Transverse colon (tissue), 4 donors: ENCODE measurements at regions not wholly inside any gene's neighbourhood (a gene's known extent, or its start where the extent isn't known, plus 50 kb on each side); places are given as distances from the start of the nearest gene placed in this dataset.

Source experiments
- DNase-seq: peaks from one replicate; pipeline ENCODE4 v3.0.0-alpha.2; 2019
- H3K27ac ChIP-seq, 4 donors: fragments of 200-600 bp; sonication (generic); 2 replicates each; pipeline ENCODE4 v1.5.1; 2016 to 2018; ENCODE audit warnings: inconsistent platforms in 4 of 4
- H3K27me3 ChIP-seq: fragments of 200-600 bp; sonication (generic); 2 replicates; pipeline ENCODE4 v1.5.1; 2017; ENCODE audit warnings: inconsistent platforms
- H3K36me3 ChIP-seq, 4 donors: fragments of 200-600 bp; sonication (generic); 2 replicates each; pipeline ENCODE4 v1.5.1; 2017 to 2019; ENCODE audit warnings: inconsistent platforms in 4 of 4
- H3K4me1 ChIP-seq, 4 donors: fragments of 200-600 bp; sonication (generic); 2 replicates each; pipeline ENCODE4 v1.5.1; 2017 to 2020; ENCODE audit warnings: inconsistent platforms in 4 of 4
- H3K4me3 ChIP-seq, 4 donors: fragments of 200-600 bp; sonication (generic); 1 replicate in 1 of 4; 2 replicates in 3 of 4; pipeline versions ENCODE4 v1.5.1 to v1.6.1; 2017 to 2019; ENCODE audit warnings: inconsistent platforms in 4 of 4
- H3K9me3 ChIP-seq, 2 donors: fragments of 200-600 bp; sonication (generic); 2 replicates each; pipeline ENCODE4 v1.5.1; 2017 to 2019; ENCODE audit warnings: inconsistent platforms in 2 of 2
- CTCF ChIP-seq, 5 experiments: fragments of 200-600 bp in 3 of 5; fragments of 450-650 bp in 2 of 5; sonication (generic) in 3 of 5; IDR thresholded peaks; 1 replicate in 2 of 5; 2 replicates in 3 of 5; pipeline ENCODE4 v1.5.1; 2016 to 2017; ENCODE audit warnings: antibody characterized with exemption in 5 of 5, inconsistent platforms in 3 of 5, mild to moderate bottlenecking in 2 of 5, moderate library complexity in 1 of 5
- EP300 ChIP-seq: sonication (generic); formaldehyde crosslinking; IDR thresholded peaks from one replicate; pipeline ENCODE4 v1.6.1; 2017; ENCODE audit warnings: antibody characterized with exemption, low read depth
- POLR2A ChIP-seq: fragments of 450-650 bp; IDR thresholded peaks from one replicate; pipeline ENCODE4 v1.6.1; 2016; ENCODE audit warnings: antibody characterized with exemption, mild to moderate bottlenecking, moderate library complexity
- POLR2AphosphoS5 ChIP-seq, 3 donors: sonication (generic); formaldehyde crosslinking; IDR thresholded peaks; one replicate each; pipeline ENCODE4 v1.6.1; 2016; ENCODE audit warnings: antibody characterized with exemption in 3 of 3
- WGBS, 2 donors: methylation state at CpG; one replicate each; pipeline ENCODE4 v1.1.5; 2018; ENCODE audit warnings: low coverage in 1 of 2; 5-methylcytosine and 5-hydroxymethylcytosine counted together
- in situ Hi-C, 4 donors: fragments of 200-750 bp; cut with MboI; loops; one replicate each; pipeline versions ENCODE4 v1.15.0 to v1.15.1; 2017; ENCODE audit warnings: low sequenced_read_pairs in 3 of 4, low pct_ligation_motif_present in 1 of 4, low pct_unique_long_range_greater_than_20kb in 1 of 4
- intact Hi-C: fragments of 100-400 bp; cut with DNase I; formaldehyde crosslinking; loops from one replicate; pipeline ENCODE4 v1.15.1; 2023; ENCODE audit warnings: low total_unique reads

- intact Hi-C loops: no loop called here
- no peak for DNase-seq
- in situ Hi-C loops: no loop called here
- 47 to 49% methylated on average over 3 to 4 of the region's 4 CpGs for WGBS, 2 donors
- no peak for TF ChIP-seq CTCF (IDR thresholded peaks at IDR 0.05)
- TF ChIP-seq EP300: peak; percentile 27
- H3K4me3 ChIP-seq: no peak overlapping the region
- no peaks in the 10 kb centered on the region for H3K4me1 ChIP-seq
- H3K9me3 ChIP-seq: no peaks in the 10 kb centered on the region
- H3K36me3 ChIP-seq: no peaks in the 10 kb centered on the region
- H3K27ac ChIP-seq: no peak overlapping the region
- H3K27me3 ChIP-seq: no peaks in the 10 kb centered on the region
These were observed 88.4 kb upstream of the RGPD4 start for GRCh38 chr2:107738266-107738665.

GRCh38 chr2:107740300-107740699, 86.4 kb upstream of the RGPD4 start:
- in situ Hi-C loops: no loop called here
- 33 to 56% methylated on average over 1 to 2 of the region's 2 CpGs for WGBS, 2 donors
- H3K27me3 ChIP-seq: no peaks in the 10 kb centered on the region
- no peak overlapping the region for H3K4me3 ChIP-seq
- intact Hi-C loops: no loop called here
- no peaks in the 10 kb centered on the region for H3K9me3 ChIP-seq
- H3K36me3 ChIP-seq: no peaks in the 10 kb centered on the region
- H3K27ac ChIP-seq: no peak overlapping the region
- DNase-seq: no peak
- TF ChIP-seq CTCF (IDR thresholded peaks at IDR 0.05) (no peak), EP300 (no peak), POLR2A (no peak), POLR2AphosphoS5 (IDR thresholded peaks at IDR 0.05) (no peak)
- no peaks in the 10 kb centered on the region for H3K4me1 ChIP-seq

- Histone ChIP-seq H3K4me3 (no peak overlapping the region), H3K27ac (no peak overlapping the region), H3K4me1 (no peaks in the 10 kb centered on the region), H3K27me3 (no peaks in the 10 kb centered on the region), H3K9me3 (no peaks in the 10 kb centered on the region), H3K36me3 (no peaks in the 10 kb centered on the region)
- in situ Hi-C loops (no loop called here), intact Hi-C loops (no loop called here)
- DNase-seq: no peak
- TF ChIP-seq POLR2A (no peak), CTCF (IDR thresholded peaks at IDR 0.05) (no peak), EP300 (no peak), POLR2AphosphoS5 (IDR thresholded peaks at IDR 0.05) (no peak)
- 78 to 88% methylated on average over 5 of the region's 5 CpGs for WGBS, 2 donors
These were observed 84.1 kb upstream of the RGPD4 start for GRCh38 chr2:107742460-107743027.

- 77 to 89% methylated on average over 4 to 5 of the region's 5 CpGs for WGBS, 2 donors
- in situ Hi-C loops: no loop called here
- Histone ChIP-seq H3K4me1 (no peaks in the 10 kb centered on the region), H3K27me3 (no peaks in the 10 kb centered on the region), H3K4me3 (no peak overlapping the region), H3K9me3 (no peaks in the 10 kb centered on the region), H3K36me3 (no peaks in the 10 kb centered on the region), H3K27ac (no peak overlapping the region)
- TF ChIP-seq POLR2AphosphoS5 (IDR thresholded peaks at IDR 0.05): no peak
- TF ChIP-seq CTCF (IDR thresholded peaks at IDR 0.05): no peak
- no peak for TF ChIP-seq EP300
- TF ChIP-seq POLR2A: no peak
- intact Hi-C loops: no loop called here
- no peak for DNase-seq
These were observed 83.4 kb upstream of the RGPD4 start for GRCh38 chr2:107743274-107743673.
